Loucy (cell line): ENCODE measurements at regions not wholly inside any gene's neighbourhood (a gene's known extent, or its start where the extent isn't known, plus 50 kb on each side); places are given as distances from the start of the nearest gene placed in this dataset.

Experiments
- CTCF ChIP-seq: fragments of 200-600 bp; sonication (generic); conservative IDR thresholded peaks from 2 replicates; pipeline ENCODE4 v1.5.1; 2014; ENCODE audit warnings: mild to moderate bottlenecking, antibody characterized with exemption, low read length
- EZH2phosphoT487 ChIP-seq: fragments of 200-600 bp; IDR thresholded peaks from 2 replicates; pipeline ENCODE4 v1.6.1; 2018; ENCODE audit warnings: antibody characterized with exemption, mild to moderate bottlenecking, moderate library complexity, borderline replicate concordance

GRCh38 chr6:11458509-11458908, 79.0 kb upstream of the TMEM170B start:
- TF ChIP-seq CTCF (no peak), EZH2phosphoT487 (no peak)
